ENCODE measurements at regions not wholly inside any gene's neighbourhood (a gene's known extent, or its start where the extent isn't known, plus 50 kb on each side); places are given as distances from the start of the nearest gene placed in this dataset.

- no peak for DNase-seq
Measured at GRCh38 chr11:20311444-20311843, 52.1 kb upstream of the HTATIP2 start.

- peak; percentile 76 for DNase-seq
Measured at GRCh38 chr11:20310596-20311394, 52.7 kb upstream of the HTATIP2 start.

GRCh38 chr11:20310137-20310536 is 53.4 kb upstream of the HTATIP2 start:
- peak; percentile 83 for DNase-seq

- no peak for DNase-seq
Measured at GRCh38 chr11:20309231-20310025, 54.1 kb upstream of the HTATIP2 start.

GRCh38 chr11:20308601-20309000 is 54.9 kb upstream of the HTATIP2 start:
- no peak for DNase-seq

- DNase-seq: peak; percentile 86
Measured at GRCh38 chr11:20303391-20303965, 60.0 kb upstream of the HTATIP2 start.

GRCh38 chr11:20293992-20294391 is 69.5 kb upstream of the HTATIP2 start:
- DNase-seq: no peak

- DNase-seq: no peak
Measured at GRCh38 chr11:20293531-20293930, 70.0 kb upstream of the HTATIP2 start.

GRCh38 chr11:20289732-20290131 is 73.8 kb upstream of the HTATIP2 start:
- peak; percentile 92 for DNase-seq

- no peak for DNase-seq
Measured at GRCh38 chr11:20283475-20283874, 80.0 kb upstream of the HTATIP2 start.

- DNase-seq: no peak
Measured at GRCh38 chr11:20278727-20279126, 84.8 kb upstream of the HTATIP2 start.

- no peak for DNase-seq
Measured at GRCh38 chr11:20277014-20277413, 86.5 kb upstream of the HTATIP2 start.

- no peak for DNase-seq
Measured at GRCh38 chr11:20275987-20276965, 87.2 kb upstream of the HTATIP2 start.

- peak; percentile 62 for DNase-seq
Measured at GRCh38 chr11:20274031-20274430, 89.5 kb upstream of the HTATIP2 start.

GRCh38 chr11:20261526-20261925 is 101.3 kb upstream of the DBX1 start:
- no peak for DNase-seq

- DNase-seq: no peak
Measured at GRCh38 chr11:20260307-20260706, 100.0 kb upstream of the DBX1 start.

- DNase-seq: no peak
Measured at GRCh38 chr11:20259506-20259905, 99.2 kb upstream of the DBX1 start.

- DNase-seq: no peak
Measured at GRCh38 chr11:20258376-20258895, 98.2 kb upstream of the DBX1 start.

GRCh38 chr11:20256925-20257324 is 96.7 kb upstream of the DBX1 start:
- no peak for DNase-seq

- no peak for DNase-seq
Measured at GRCh38 chr11:20253796-20254195, 93.5 kb upstream of the DBX1 start.

GRCh38 chr11:20251496-20251895 is 91.2 kb upstream of the DBX1 start:
- no peak for DNase-seq

- no peak for DNase-seq
Measured at GRCh38 chr11:20250644-20251247, 90.5 kb upstream of the DBX1 start.
